ENCODE measurements at regions not wholly inside any gene's neighbourhood (a gene's known extent, or its start where the extent isn't known, plus 50 kb on each side); places are given as distances from the start of the nearest gene placed in this dataset.

GRCh38 chr1:34426325-34426896 is 249.7 kb downstream of the C1orf94 start:
- TF ChIP-seq HOXB5 (CRISPR knock-in tag; IDR thresholded peaks at IDR 0.05) (no peak), ELK1 (IDR thresholded peaks at IDR 0.05; ENCODE audit: low read depth, low read length) (no peak), EHF (CRISPR knock-in tag; IDR thresholded peaks at IDR 0.05) (no peak), GATA3 (IDR thresholded peaks at IDR 0.05; ENCODE audit: borderline replicate concordance) (no peak), CBX8 (IDR thresholded peaks at IDR 0.05) (no peak), CHD4 (IDR thresholded peaks at IDR 0.05; ENCODE audit: borderline replicate concordance) (no peak), BCL3 (IDR thresholded peaks at IDR 0.05) (no peak), RARB (CRISPR knock-in tag; IDR thresholded peaks at IDR 0.05) (no peak), NFE2L2 (conservative IDR thresholded peaks at IDR 0.05; ENCODE audit: low read length) (no peak), MAFK (IDR thresholded peaks at IDR 0.05; ENCODE audit: partially characterized antibody) (no peak), JUNB (IDR thresholded peaks at IDR 0.05) (no peak), CEBPB (IDR thresholded peaks at IDR 0.05) (no peak), ZC3H11A (IDR thresholded peaks at IDR 0.05) (no peak), RFX5 (IDR thresholded peaks at IDR 0.05) (no peak), POLR2AphosphoS2 (conservative IDR thresholded peaks at IDR 0.05; ENCODE audit: low read length) (no peak), HES2 (IDR thresholded peaks at IDR 0.05) (no peak), JUN (IDR thresholded peaks at IDR 0.05) (no peak), RCOR1 (IDR thresholded peaks at IDR 0.05; ENCODE audit: low read depth, low read length) (no peak), SMC3 (IDR thresholded peaks at IDR 0.05) (no peak)
- DNase-seq (ENCODE audit: low read depth in 1 of 2, low spot score in 1 of 2) = no peak
- ChIA-PET CTCF (no interaction called here), POLR2A (no interaction called here)
- no peak for ATAC-seq
- FAIRE-seq = no peak
- H3K4me2 ChIP-seq = no peak overlapping the region
- H3K4me1 ChIP-seq = no peaks in the 10 kb centered on the region
- no peak overlapping the region for H3K27ac ChIP-seq
- H3K4me3 ChIP-seq = no peak overlapping the region
- no peaks in the 10 kb centered on the region for H3K9me3 ChIP-seq

- TF ChIP-seq MAX (IDR thresholded peaks at IDR 0.05) = no peak
- TF ChIP-seq HMGXB4 (CRISPR knock-in tag; IDR thresholded peaks at IDR 0.05; ENCODE audit: borderline replicate concordance) = no peak
- no peak for TF ChIP-seq HOXA7 (CRISPR knock-in tag; IDR thresholded peaks at IDR 0.05)
- TF ChIP-seq REST (IDR thresholded peaks at IDR 0.05) = no peak
- no peak for TF ChIP-seq RNF2 (IDR thresholded peaks at IDR 0.05; ENCODE audit: borderline replicate concordance, low read depth)
- TF ChIP-seq HDAC2 (IDR thresholded peaks at IDR 0.05) = no peak
- no peak for TF ChIP-seq BHLHE40 (IDR thresholded peaks at IDR 0.05; ENCODE audit: low read depth, low read length)
- TF ChIP-seq JUN (IDR thresholded peaks at IDR 0.05) = no peak
- no peak for TF ChIP-seq CHD4 (IDR thresholded peaks at IDR 0.05; ENCODE audit: borderline replicate concordance)
- TF ChIP-seq RARB (CRISPR knock-in tag; IDR thresholded peaks at IDR 0.05) = no peak
- no peak for TF ChIP-seq ZNF302 (CRISPR knock-in tag; IDR thresholded peaks at IDR 0.05)
- TF ChIP-seq HES2 (IDR thresholded peaks at IDR 0.05) = no peak
- TF ChIP-seq CBX8 (IDR thresholded peaks at IDR 0.05) = no peak
- no peak for TF ChIP-seq POLR2A (IDR thresholded peaks at IDR 0.05; ENCODE audit: low read length)
- no peak for TF ChIP-seq RCOR1 (IDR thresholded peaks at IDR 0.05; ENCODE audit: low read depth, low read length)
- no peak for TF ChIP-seq PBX3 (IDR thresholded peaks at IDR 0.05)
- Histone ChIP-seq H3K27ac (no peak overlapping the region), H3K9me3 (no peaks in the 10 kb centered on the region), H3K4me3 (no peak overlapping the region), H3K4me2 (no peak overlapping the region), H3K4me1 (no peaks in the 10 kb centered on the region)
- no peak for DNase-seq (ENCODE audit: low read depth in 1 of 2, low spot score in 1 of 2)
- FAIRE-seq = no peak
- WGBS (ENCODE audit: missing lambda C conversion rate) = no CpG with 5 or more reads among the region's 4 CpGs
- ChIA-PET POLR2A (no interaction called here), CTCF (interaction anchor here (0.7 kb wide), 1 partner anchor 865 kb away, joined by 3 read pairs; no protein-coding TSS in a partner anchor)
- no peak for ATAC-seq
Measured at GRCh38 chr1:34427170-34427569, 250.5 kb downstream of the C1orf94 start.
